ENCODE measurements at regions not wholly inside any gene's neighbourhood (a gene's known extent, or its start where the extent isn't known, plus 50 kb on each side); places are given as distances from the start of the nearest gene placed in this dataset.
"Not testable (repeated sequence)": the region's sequence is repeated elsewhere in the genome, so short reads cannot be mapped to it uniquely, and the experiment has no call there.

GRCh38 chr1:106393046-106393445 is 663.4 kb upstream of the PRMT6 start:
- no peak for DNase-seq (ENCODE audit: low read depth in 2 of 2)

- no peak for DNase-seq (ENCODE audit: low read depth in 2 of 2)
These were observed 660.5 kb upstream of the PRMT6 start for GRCh38 chr1:106396020-106396419.

GRCh38 chr1:106398391-106398790 is 658.1 kb upstream of the PRMT6 start:
- DNase-seq (ENCODE audit: low read depth in 2 of 2) = no peak

GRCh38 chr1:106406114-106406513 is 650.4 kb upstream of the PRMT6 start:
- no peak for DNase-seq (ENCODE audit: low read depth in 2 of 2)

- DNase-seq (ENCODE audit: low read depth in 2 of 2) = not testable (repeated sequence)
These were observed 644.2 kb upstream of the PRMT6 start for GRCh38 chr1:106412321-106412720.

- DNase-seq (ENCODE audit: low read depth in 2 of 2) = no peak
These were observed 621.2 kb upstream of the PRMT6 start for GRCh38 chr1:106435269-106435668.

- no peak for DNase-seq (ENCODE audit: low read depth in 2 of 2)
These were observed 617.0 kb upstream of the PRMT6 start for GRCh38 chr1:106439475-106439874.

GRCh38 chr1:106447466-106447865 is 609.0 kb upstream of the PRMT6 start:
- DNase-seq (ENCODE audit: low read depth in 2 of 2) = no peak

- no peak for DNase-seq (ENCODE audit: low read depth in 2 of 2)
These were observed 599.6 kb upstream of the PRMT6 start for GRCh38 chr1:106456832-106457231.

- DNase-seq (ENCODE audit: low read depth in 2 of 2) = no peak
These were observed 599.1 kb upstream of the PRMT6 start for GRCh38 chr1:106457368-106457767.

- no peak for DNase-seq (ENCODE audit: low read depth in 2 of 2)
These were observed 597.6 kb upstream of the PRMT6 start for GRCh38 chr1:106458866-106459265.

GRCh38 chr1:106459418-106459817 is 597.1 kb upstream of the PRMT6 start:
- DNase-seq (ENCODE audit: low read depth in 2 of 2) = no peak

GRCh38 chr1:106465666-106466065 is 590.8 kb upstream of the PRMT6 start:
- no peak for DNase-seq (ENCODE audit: low read depth in 2 of 2)

GRCh38 chr1:106480629-106481028 is 575.8 kb upstream of the PRMT6 start:
- DNase-seq (ENCODE audit: low read depth in 2 of 2) = no peak

- DNase-seq (ENCODE audit: low read depth in 2 of 2) = no peak
These were observed 563.6 kb upstream of the PRMT6 start for GRCh38 chr1:106492880-106493279.

- DNase-seq (ENCODE audit: low read depth in 2 of 2) = no peak
These were observed 561.8 kb upstream of the PRMT6 start for GRCh38 chr1:106494646-106495045.

- no peak for DNase-seq (ENCODE audit: low read depth in 2 of 2)
These were observed 558.2 kb upstream of the PRMT6 start for GRCh38 chr1:106498238-106498637.

- DNase-seq (ENCODE audit: low read depth in 2 of 2) = no peak
These were observed 553.8 kb upstream of the PRMT6 start for GRCh38 chr1:106502659-106503058.

- DNase-seq (ENCODE audit: low read depth in 2 of 2) = no peak
These were observed 541.1 kb upstream of the PRMT6 start for GRCh38 chr1:106515375-106515774.

- DNase-seq (ENCODE audit: low read depth in 2 of 2) = no peak
These were observed 539.2 kb upstream of the PRMT6 start for GRCh38 chr1:106517224-106517623.

- no peak for DNase-seq (ENCODE audit: low read depth in 2 of 2)
These were observed 533.0 kb upstream of the PRMT6 start for GRCh38 chr1:106523497-106523896.

- DNase-seq (ENCODE audit: low read depth in 2 of 2) = no peak
These were observed 531.8 kb upstream of the PRMT6 start for GRCh38 chr1:106524631-106525030.

GRCh38 chr1:106526650-106527049 is 529.8 kb upstream of the PRMT6 start:
- no peak for DNase-seq (ENCODE audit: low read depth in 2 of 2)

GRCh38 chr1:106534612-106535011 is 521.9 kb upstream of the PRMT6 start:
- no peak for DNase-seq (ENCODE audit: low read depth in 2 of 2)

- no peak for DNase-seq (ENCODE audit: low read depth in 2 of 2)
These were observed 519.7 kb upstream of the PRMT6 start for GRCh38 chr1:106536741-106537140.

Measured in stimulated activated CD4-positive, alpha-beta T cell treated with anti-CD3 and anti-CD28 coated beads, Interleukin-4, amount 100 ng/mL, for 48 hours (primary cell).